WTC11 (cell line): ENCODE measurements at regions not wholly inside any gene's neighbourhood (a gene's known extent, or its start where the extent isn't known, plus 50 kb on each side); places are given as distances from the start of the nearest gene placed in this dataset.

Experiments
- ATF6 ChIP-seq: sonication (generic); formaldehyde crosslinking; IDR thresholded peaks from 2 replicates; pipeline ENCODE4 v1.8.1; 2023; ENCODE audit warnings: mild to moderate bottlenecking, missing genetic modification reagents
- CTCF ChIP-seq: fragments of 200-600 bp; IDR thresholded peaks from 2 replicates; pipeline ENCODE4 v1.8.0; 2022; ENCODE audit warnings: antibody characterized with exemption
- E2F4 ChIP-seq: sonication (generic); formaldehyde crosslinking; IDR thresholded peaks from 2 replicates; pipeline ENCODE4 v1.8.1; 2022; ENCODE audit warnings: low read depth, mild to moderate bottlenecking, moderate library complexity, missing genetic modification reagents, borderline replicate concordance
- E2F5 ChIP-seq: sonication (generic); formaldehyde crosslinking; IDR thresholded peaks from 2 replicates; pipeline ENCODE4 v1.8.1; 2022; ENCODE audit warnings: mild to moderate bottlenecking, moderate library complexity, missing genetic modification reagents
- ETV6 ChIP-seq: sonication (generic); formaldehyde crosslinking; IDR thresholded peaks from 2 replicates; pipeline ENCODE4 v1.8.1; 2022; ENCODE audit warnings: mild to moderate bottlenecking, missing genetic modification reagents
- MAX ChIP-seq: sonication (generic); formaldehyde crosslinking; IDR thresholded peaks from 2 replicates; pipeline ENCODE4 v1.8.0; 2022; ENCODE audit warnings: mild to moderate bottlenecking, missing genetic modification reagents
- MXD4 ChIP-seq: fragments of 250-450 bp; sonication (Bioruptor Pico); IDR thresholded peaks from 2 replicates; pipeline ENCODE4 v1.8.0; 2021; ENCODE audit warnings: mild to moderate bottlenecking, moderate library complexity, borderline replicate concordance
- NFYB ChIP-seq: sonication (generic); formaldehyde crosslinking; conservative IDR thresholded peaks from 2 replicates; pipeline ENCODE4 v1.8.0; 2022; ENCODE audit warnings: low read depth, missing genetic modification reagents
- RELA ChIP-seq: sonication (generic); formaldehyde crosslinking; IDR thresholded peaks from 2 replicates; pipeline ENCODE4 v1.8.1; 2022; ENCODE audit warnings: missing genetic modification reagents, mild to moderate bottlenecking, borderline replicate concordance
- USF1 ChIP-seq: sonication (generic); formaldehyde crosslinking; IDR thresholded peaks from 2 replicates; pipeline ENCODE4 v1.8.0; 2022; ENCODE audit warnings: mild to moderate bottlenecking, missing genetic modification reagents
- ZNF263 ChIP-seq: sonication (generic); formaldehyde crosslinking; IDR thresholded peaks from 2 replicates; pipeline ENCODE4 v1.8.1; 2022; ENCODE audit warnings: low read depth, mild to moderate bottlenecking, moderate library complexity, missing genetic modification reagents

GRCh38 chr16:54645345-54645744, 285.3 kb upstream of the IRX5 start:
- TF ChIP-seq ZNF263 (CRISPR knock-in tag) (no peak), NFYB (CRISPR knock-in tag) (no peak), CTCF (no peak), E2F5 (CRISPR knock-in tag) (no peak), ETV6 (CRISPR knock-in tag) (no peak), ATF6 (CRISPR knock-in tag) (no peak), MAX (no peak), RELA (CRISPR knock-in tag) (no peak), E2F4 (no peak), USF1 (CRISPR knock-in tag) (no peak), MXD4 (CRISPR knock-in tag) (no peak)
